GM12892 (cell line): ENCODE measurements at regions not wholly inside any gene's neighbourhood (a gene's known extent, or its start where the extent isn't known, plus 50 kb on each side); places are given as distances from the start of the nearest gene placed in this dataset.

Experiments used
- POLR2A ChIP-seq: IDR thresholded peaks from 2 replicates; pipeline ENCODE4 v1.6.1; 2011; ENCODE audit warnings: low read depth, low read length, control low read depth
- TAF1 ChIP-seq: IDR thresholded peaks from 2 replicates; pipeline ENCODE4 v1.6.1; 2011; ENCODE audit warnings: low read depth, mild to moderate bottlenecking, control low read depth, low read length, borderline replicate concordance

DNA sequence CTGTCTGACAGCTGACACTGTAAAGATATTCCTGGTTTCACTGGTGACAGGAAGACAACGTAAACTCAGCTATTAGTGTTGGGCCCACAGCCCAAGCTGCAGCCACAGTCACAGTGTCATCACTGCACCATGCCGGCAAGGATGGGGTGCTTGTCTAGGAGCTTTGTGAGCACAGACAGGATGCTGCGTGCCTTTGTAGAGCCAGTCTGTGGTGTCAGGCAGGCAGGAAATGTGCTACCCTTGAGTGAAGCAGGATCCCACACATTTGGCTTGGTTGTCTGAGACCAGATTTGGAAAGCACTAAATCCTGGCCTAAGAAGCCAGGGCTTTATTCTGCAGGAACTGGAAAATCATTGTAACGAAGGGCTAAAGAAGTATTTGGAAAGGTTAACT, 121.6 kb upstream of the ADAMTS16 start:
- TF ChIP-seq POLR2A = no peak
- TF ChIP-seq TAF1 = no peak
